HG03196 (cell line): ENCODE measurements at regions not wholly inside any gene's neighbourhood (a gene's known extent, or its start where the extent isn't known, plus 50 kb on each side); places are given as distances from the start of the nearest gene placed in this dataset.
A peak's percentile ranks its signal among the peaks of the same experiment; 100 is the strongest.
"Not testable (repeated sequence)": the region's sequence is repeated elsewhere in the genome, so short reads cannot be mapped to it uniquely, and the experiment has no call there.

ENCODE experiments used
- ATAC-seq: cut with Tn5 transposase; IDR thresholded peaks from one replicate; pipeline ENCODE4 v1.9.1; 2021; ENCODE audit not compliant: unreplicated experiment

GRCh38 chr5:145395151-145395550 lies 440.0 kb downstream of the PRELID2 start:
- ATAC-seq, result not testable (repeated sequence)

GRCh38 chr5:145393426-145393825 lies 441.7 kb downstream of the PRELID2 start:
- ATAC-seq, result no peak

GRCh38 chr5:145389047-145389446 lies 446.1 kb downstream of the PRELID2 start:
- ATAC-seq, result no peak

- no peak for ATAC-seq
Observed at GRCh38 chr5:145385276-145385675, 449.9 kb downstream of the PRELID2 start.

GRCh38 chr5:145378226-145378625 lies 456.9 kb downstream of the PRELID2 start:
- ATAC-seq, result no peak

- no peak for ATAC-seq
Observed at GRCh38 chr5:145375521-145375920, 459.6 kb downstream of the PRELID2 start.

- no peak for ATAC-seq
Observed at GRCh38 chr5:145365464-145365863, 469.7 kb downstream of the PRELID2 start.

GRCh38 chr5:145362266-145362665 lies 472.9 kb downstream of the PRELID2 start:
- no peak for ATAC-seq

GRCh38 chr5:145360936-145361335 lies 474.2 kb downstream of the PRELID2 start:
- ATAC-seq, result no peak

GRCh38 chr5:145350513-145350912 lies 484.6 kb downstream of the PRELID2 start:
- no peak for ATAC-seq

- ATAC-seq, result peak; percentile 63
Observed at GRCh38 chr5:145347026-145347616, 488.0 kb downstream of the PRELID2 start.

- no peak for ATAC-seq
Observed at GRCh38 chr5:145345511-145346287, 489.4 kb downstream of the PRELID2 start.

- no peak for ATAC-seq
Observed at GRCh38 chr5:145341842-145342241, 493.3 kb downstream of the PRELID2 start.

- no peak for ATAC-seq
Observed at GRCh38 chr5:145340099-145340498, 495.0 kb downstream of the PRELID2 start.

GRCh38 chr5:145324767-145325479 lies 510.2 kb downstream of the PRELID2 start:
- no peak for ATAC-seq

- no peak for ATAC-seq
Observed at GRCh38 chr5:145324101-145324500, 511.0 kb downstream of the PRELID2 start.

GRCh38 chr5:145316282-145316681 lies 518.9 kb downstream of the PRELID2 start:
- peak; percentile 95 for ATAC-seq

- no peak for ATAC-seq
Observed at GRCh38 chr5:145307866-145308382, 527.2 kb downstream of the PRELID2 start.

- ATAC-seq, result no peak
Observed at GRCh38 chr5:145295236-145295835, 539.8 kb downstream of the PRELID2 start.

- ATAC-seq, result no peak
Observed at GRCh38 chr5:145294331-145294730, 540.8 kb downstream of the PRELID2 start.

- ATAC-seq, result no peak
Observed at GRCh38 chr5:145293716-145294115, 541.4 kb downstream of the PRELID2 start.
